ENCODE measurements at regions not wholly inside any gene's neighbourhood (a gene's known extent, or its start where the extent isn't known, plus 50 kb on each side); places are given as distances from the start of the nearest gene placed in this dataset.
"Not testable (repeated sequence)": the region's sequence is repeated elsewhere in the genome, so short reads cannot be mapped to it uniquely, and the experiment has no call there.

DNA sequence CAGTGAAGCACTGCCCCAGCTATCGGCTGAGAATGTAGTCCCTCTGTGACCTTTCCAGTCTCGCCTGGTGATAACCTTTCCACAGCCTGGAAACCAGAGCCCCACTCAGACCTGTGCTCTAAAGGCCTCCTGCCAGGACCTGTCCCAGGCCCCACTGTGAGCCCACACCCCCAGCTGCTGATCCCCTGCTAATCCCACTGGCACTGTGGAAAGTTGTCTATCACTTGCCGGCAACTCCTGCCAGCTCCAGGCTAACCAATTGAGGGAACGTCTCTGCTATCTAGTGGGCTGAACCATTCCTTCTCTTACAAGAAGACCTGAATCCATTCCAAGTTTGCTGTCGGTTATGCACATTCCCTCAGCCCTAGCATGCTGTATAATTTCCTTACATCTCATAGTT lies 328.2 kb downstream of the FAM181B start:
- DNase-seq: no peak
- Mint-ChIP-seq H3K27ac (no peak overlapping the region), H3K27me3 (ENCODE audit: low read depth) (no peaks in the 10 kb centered on the region), H3K4me3 (no peak overlapping the region), H3K4me1 (ENCODE audit: low read depth) (no peaks in the 10 kb centered on the region), H3K36me3 (ENCODE audit: low read depth) (no peaks in the 10 kb centered on the region), H3K9me3 (peaks cover 5% of the 10 kb centered on the region)
- intact Hi-C loops (cut with micrococcal nuclease): no loop called here
- CTCF ChIA-PET: no interaction called here

DNA sequence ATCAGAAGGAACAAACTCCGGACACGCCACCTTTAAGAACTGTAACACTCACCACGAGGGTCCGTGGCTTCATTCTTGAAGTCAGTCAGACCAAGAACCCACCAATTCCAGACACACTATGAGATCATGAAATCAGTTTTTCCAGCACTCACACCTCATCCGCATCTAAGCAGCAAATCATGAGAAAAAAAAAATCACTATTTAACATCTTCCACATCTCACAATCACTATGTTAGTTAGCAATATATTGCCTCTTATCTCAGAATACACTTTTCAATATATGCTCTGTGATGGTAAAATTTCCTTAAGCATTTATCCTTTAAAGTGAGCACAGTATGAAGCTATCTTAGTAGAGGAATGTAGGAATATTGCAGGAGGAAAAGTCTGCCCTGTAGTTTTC lies 328.7 kb downstream of the FAM181B start:
- H3K36me3 Mint-ChIP-seq (ENCODE audit: low read depth): no peaks in the 10 kb centered on the region
- H3K9me3 Mint-ChIP-seq: peaks cover 5% of the 10 kb centered on the region
- CTCF ChIA-PET: no interaction called here
- intact Hi-C loops (cut with micrococcal nuclease): no loop called here
- DNase-seq: no peak
- H3K4me3 Mint-ChIP-seq: no peak overlapping the region
- no peak overlapping the region for H3K27ac Mint-ChIP-seq
- H3K27me3 Mint-ChIP-seq (ENCODE audit: low read depth): no peaks in the 10 kb centered on the region
- H3K4me1 Mint-ChIP-seq (ENCODE audit: low read depth): no peaks in the 10 kb centered on the region

DNA sequence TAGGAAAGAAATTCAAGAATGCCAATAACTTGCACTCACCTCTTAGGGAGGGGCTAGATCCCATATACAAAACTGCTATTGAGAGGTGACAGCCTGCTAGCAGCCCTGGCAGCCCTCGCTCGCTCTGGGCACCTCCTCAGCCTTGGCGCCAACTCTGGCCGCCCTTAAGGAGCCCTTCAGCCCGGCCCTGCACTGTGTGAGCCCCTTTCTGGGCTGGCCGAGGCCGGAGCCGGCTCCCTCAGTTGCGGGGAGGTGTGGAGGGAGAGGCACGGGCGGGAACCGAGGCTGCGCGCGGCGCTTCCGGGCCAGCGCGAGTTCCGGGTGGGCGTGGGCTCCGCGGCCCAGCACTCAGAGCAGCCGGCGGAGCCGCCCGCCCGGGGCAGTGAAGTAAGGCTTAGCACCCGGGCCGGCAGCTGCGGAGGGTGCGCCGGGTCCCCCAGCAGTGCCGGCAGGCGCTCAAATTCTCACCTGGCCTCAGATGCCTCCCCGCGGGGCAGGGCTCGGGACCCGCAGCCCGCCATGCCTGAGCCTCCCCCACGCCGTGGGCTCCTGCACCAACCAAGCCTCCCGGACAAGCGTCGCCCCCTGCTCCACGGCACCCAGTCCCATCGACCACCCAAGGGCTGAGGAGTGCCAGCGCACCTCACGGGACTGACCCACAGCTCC lies 329.9 kb downstream of the FAM181B start:
- intact Hi-C loops (cut with micrococcal nuclease): no loop called here
- CTCF ChIA-PET: no interaction called here

DNA sequence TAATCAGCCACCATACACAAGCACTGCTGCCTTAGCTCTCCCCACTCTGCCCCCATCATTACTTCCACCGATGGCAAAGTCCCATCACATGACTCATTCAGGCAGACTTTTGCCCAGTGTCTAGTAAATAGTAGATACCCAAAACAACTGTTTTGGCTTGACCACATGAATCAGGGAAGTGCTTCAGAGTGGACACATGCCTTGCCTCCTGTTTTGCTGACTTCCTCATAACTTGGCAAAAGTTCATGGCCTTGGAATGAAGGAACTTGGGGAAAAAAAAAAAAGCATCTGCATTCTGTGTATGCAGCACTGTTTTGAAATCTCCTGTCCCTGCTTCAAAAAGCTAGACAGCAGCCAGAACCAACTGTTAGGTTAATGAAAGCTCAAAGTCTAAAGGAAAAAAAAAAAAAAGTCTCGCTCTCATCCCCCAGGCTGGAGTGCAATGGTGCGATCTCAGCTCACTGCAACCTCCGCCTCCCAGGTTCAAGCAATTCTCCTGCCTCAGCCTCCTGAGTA lies 335.3 kb downstream of the FAM181B start:
- CTCF ChIA-PET: no interaction called here
- no peaks in the 10 kb centered on the region for H3K27me3 Mint-ChIP-seq (ENCODE audit: low read depth)
- no peak overlapping the region for H3K27ac Mint-ChIP-seq
- no peak overlapping the region for H3K4me3 Mint-ChIP-seq
- H3K4me1 Mint-ChIP-seq (ENCODE audit: low read depth): no peaks in the 10 kb centered on the region
- intact Hi-C loops (cut with micrococcal nuclease): no loop called here
- H3K36me3 Mint-ChIP-seq (ENCODE audit: low read depth): no peaks in the 10 kb centered on the region
- no peaks in the 10 kb centered on the region for H3K9me3 Mint-ChIP-seq
- no peak for DNase-seq

More for the DNA sequence above, 329.9 kb downstream of the FAM181B start:
- no peak overlapping the region for H3K27ac Mint-ChIP-seq
- H3K36me3 Mint-ChIP-seq (ENCODE audit: low read depth): no peaks in the 10 kb centered on the region
- no peaks in the 10 kb centered on the region for H3K27me3 Mint-ChIP-seq (ENCODE audit: low read depth)
- peaks cover 5% of the 10 kb centered on the region for H3K9me3 Mint-ChIP-seq
- no peak for DNase-seq
- no peak overlapping the region for H3K4me3 Mint-ChIP-seq
- H3K4me1 Mint-ChIP-seq (ENCODE audit: low read depth): no peaks in the 10 kb centered on the region

DNA sequence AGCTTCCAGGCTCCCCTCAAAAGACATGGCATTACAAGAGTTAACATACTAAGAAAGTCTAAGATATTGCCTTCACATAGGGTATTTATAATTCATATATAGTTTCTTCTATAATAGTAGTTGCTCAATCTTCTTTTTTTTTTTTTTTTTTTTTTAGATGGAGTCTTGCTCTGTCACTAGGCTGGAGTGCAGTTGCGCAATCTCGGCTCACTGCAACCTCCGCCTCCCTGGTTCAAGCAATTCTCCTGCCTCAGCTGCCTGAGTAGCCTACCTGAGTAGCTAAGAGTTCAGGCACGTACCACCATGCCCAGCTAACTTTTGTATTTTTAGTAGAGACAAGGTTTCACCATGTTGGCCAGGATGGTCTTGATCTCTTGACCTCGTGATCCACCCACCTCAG lies 337.0 kb downstream of the FAM181B start:
- H3K27ac Mint-ChIP-seq; CTCF ChIA-PET; H3K36me3 Mint-ChIP-seq (ENCODE audit: low read depth); intact Hi-C loops (cut with micrococcal nuclease); H3K4me3 Mint-ChIP-seq; DNase-seq; H3K4me1 Mint-ChIP-seq (ENCODE audit: low read depth); H3K27me3 Mint-ChIP-seq (ENCODE audit: low read depth); H3K9me3 Mint-ChIP-seq: not testable (repeated sequence)

DNA sequence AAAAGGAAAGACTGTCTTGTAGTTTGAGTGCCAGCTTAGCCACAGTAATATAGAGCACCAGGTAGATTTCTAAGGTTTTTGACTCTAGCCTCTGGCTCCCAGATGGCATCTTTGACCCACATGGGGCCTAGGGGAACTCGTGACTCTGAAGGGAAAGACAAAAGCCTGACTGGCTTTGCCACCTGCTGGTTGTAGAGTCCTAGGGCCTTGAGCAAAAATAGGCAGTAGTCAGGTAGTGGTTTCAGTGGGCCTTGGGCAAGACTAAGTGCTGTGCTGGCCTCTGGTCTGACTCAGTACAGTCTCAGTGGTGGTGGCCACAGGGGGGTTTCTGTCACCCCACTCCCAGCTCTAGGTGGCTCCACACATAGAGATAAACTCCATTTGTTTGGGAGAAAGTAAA lies 349.4 kb downstream of the FAM181B start:
- Mint-ChIP-seq H3K36me3 (ENCODE audit: low read depth) (no peaks in the 10 kb centered on the region), H3K27me3 (ENCODE audit: low read depth) (no peaks in the 10 kb centered on the region), H3K9me3 (no peaks in the 10 kb centered on the region), H3K27ac (no peak overlapping the region), H3K4me3 (no peak overlapping the region), H3K4me1 (ENCODE audit: low read depth) (no peaks in the 10 kb centered on the region)
- CTCF ChIA-PET: no interaction called here
- intact Hi-C loops (cut with micrococcal nuclease): no loop called here
- no peak for DNase-seq

DNA sequence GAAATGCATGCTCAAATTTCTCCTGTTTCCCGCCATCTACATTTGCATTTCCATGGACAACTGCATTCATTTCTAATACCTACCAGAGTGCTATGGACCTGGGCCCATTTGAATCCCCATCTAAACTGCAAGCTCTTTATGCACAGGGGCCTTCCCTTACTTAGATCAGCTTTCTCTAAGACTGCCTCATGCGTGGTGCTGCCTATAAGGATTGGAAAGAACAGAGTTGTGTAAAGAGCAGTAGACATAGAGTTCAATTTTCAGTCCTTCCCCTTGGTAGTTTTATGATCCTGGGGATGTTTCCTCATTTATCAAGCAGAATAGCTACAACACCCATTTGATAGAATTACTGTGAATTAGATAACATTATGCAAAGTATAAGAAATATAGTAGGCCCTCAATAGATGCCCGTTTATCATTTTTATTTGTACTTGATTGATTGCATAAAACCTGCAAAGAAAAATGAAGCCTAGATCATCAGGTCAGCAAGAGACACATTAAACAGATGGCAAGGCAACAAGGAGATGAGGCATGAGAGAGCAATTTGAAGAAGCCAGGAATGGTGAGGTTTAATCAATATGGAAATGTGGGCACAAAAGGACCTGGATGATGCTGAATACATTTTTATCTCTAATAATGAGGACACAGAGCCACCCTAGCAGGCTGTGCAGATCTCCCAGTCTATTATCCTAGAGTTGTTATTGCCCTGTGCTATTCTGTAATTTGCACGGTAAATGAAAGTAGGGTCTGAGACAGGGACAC lies 359.7 kb downstream of the FAM181B start:
- Mint-ChIP-seq H3K27me3 (ENCODE audit: low read depth) (no peaks in the 10 kb centered on the region), H3K36me3 (ENCODE audit: low read depth) (no peaks in the 10 kb centered on the region), H3K27ac (no peak overlapping the region), H3K9me3 (peaks cover 2% of the 10 kb centered on the region), H3K4me1 (ENCODE audit: low read depth) (no peaks in the 10 kb centered on the region), H3K4me3 (no peak overlapping the region)
- CTCF ChIA-PET: no interaction called here
- DNase-seq: no peak
- intact Hi-C loops (cut with micrococcal nuclease): no loop called here

DNA sequence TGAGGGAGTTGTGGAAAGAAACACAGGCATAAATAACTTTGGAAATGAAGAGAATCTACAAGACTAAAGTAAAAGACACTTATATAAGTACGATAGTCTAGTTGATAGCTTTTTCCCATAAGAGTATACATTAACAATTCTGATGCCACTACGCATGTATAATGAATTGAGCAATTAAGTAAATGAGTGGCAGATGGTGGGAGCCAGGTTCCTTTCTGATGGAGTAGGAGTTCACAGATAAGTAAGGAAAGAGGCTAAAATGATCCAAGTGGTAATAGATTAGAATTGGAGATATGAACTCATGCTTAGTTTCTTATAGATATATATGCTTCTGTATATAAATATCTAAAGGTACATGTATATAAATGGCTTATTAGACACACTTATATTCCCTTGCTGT lies 368.3 kb downstream of the FAM181B start:
- Mint-ChIP-seq H3K4me3 (no peak overlapping the region), H3K27me3 (ENCODE audit: low read depth) (no peaks in the 10 kb centered on the region), H3K9me3 (no peaks in the 10 kb centered on the region), H3K4me1 (ENCODE audit: low read depth) (no peaks in the 10 kb centered on the region), H3K36me3 (ENCODE audit: low read depth) (no peaks in the 10 kb centered on the region), H3K27ac (no peak overlapping the region)
- CTCF ChIA-PET: no interaction called here
- DNase-seq: no peak
- intact Hi-C loops (cut with micrococcal nuclease): no loop called here

DNA sequence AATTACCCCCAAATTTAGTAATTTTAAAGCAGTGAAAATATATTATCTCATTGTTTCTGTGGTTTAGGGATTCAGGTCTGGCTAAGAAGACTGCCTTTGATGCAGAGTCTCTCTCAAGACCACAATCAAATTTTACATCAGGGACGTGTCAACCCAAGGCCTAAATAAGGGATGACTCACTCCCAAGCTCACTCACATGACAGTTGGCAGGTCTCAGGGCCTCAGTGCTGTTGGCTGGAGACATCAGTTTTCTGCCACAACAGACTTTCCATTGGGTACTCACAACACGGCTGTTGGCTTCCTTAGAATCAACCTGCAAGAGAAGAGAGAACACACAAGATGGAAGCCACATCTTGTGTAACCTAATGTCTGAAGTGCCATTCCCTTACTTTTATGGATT lies 377.3 kb downstream of the FAM181B start:
- no peak for DNase-seq
- H3K9me3 Mint-ChIP-seq: peaks cover 3% of the 10 kb centered on the region
- intact Hi-C loops (cut with micrococcal nuclease): no loop called here
- CTCF ChIA-PET: no interaction called here
- H3K27ac Mint-ChIP-seq: no peak overlapping the region
- H3K4me3 Mint-ChIP-seq: no peak overlapping the region
- no peaks in the 10 kb centered on the region for H3K36me3 Mint-ChIP-seq (ENCODE audit: low read depth)
- H3K27me3 Mint-ChIP-seq (ENCODE audit: low read depth): no peaks in the 10 kb centered on the region
- no peaks in the 10 kb centered on the region for H3K4me1 Mint-ChIP-seq (ENCODE audit: low read depth)

DNA sequence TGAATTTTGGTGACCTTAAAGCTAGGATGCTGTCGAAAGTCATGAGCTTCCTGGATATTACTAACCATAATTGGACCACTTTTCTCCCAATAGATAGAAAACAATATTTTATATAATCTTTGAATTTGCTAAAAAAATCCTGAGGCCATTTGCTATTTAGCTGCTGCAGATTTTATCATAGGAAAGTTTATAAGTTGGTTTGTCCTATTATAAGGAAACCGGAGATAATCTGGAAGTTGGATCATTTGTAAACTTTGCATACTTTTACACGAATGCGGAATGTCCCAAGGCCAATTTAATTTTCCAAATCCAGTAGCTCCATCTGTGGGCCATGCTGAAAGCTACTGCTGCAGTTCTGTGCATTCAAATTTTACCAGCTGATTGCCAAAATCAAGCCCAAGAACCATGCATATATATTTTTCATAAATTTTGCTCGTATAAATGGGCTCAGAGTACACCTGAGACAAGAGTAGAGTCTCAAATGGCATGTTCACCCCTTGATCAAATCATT lies 378.3 kb downstream of the FAM181B start:
- intact Hi-C loops (cut with micrococcal nuclease): no loop called here
- no peak overlapping the region for H3K27ac Mint-ChIP-seq
- DNase-seq: no peak
- H3K4me1 Mint-ChIP-seq (ENCODE audit: low read depth): no peaks in the 10 kb centered on the region
- H3K4me3 Mint-ChIP-seq: no peak overlapping the region
- H3K9me3 Mint-ChIP-seq: peaks cover 3% of the 10 kb centered on the region
- H3K36me3 Mint-ChIP-seq (ENCODE audit: low read depth): no peaks in the 10 kb centered on the region
- no peaks in the 10 kb centered on the region for H3K27me3 Mint-ChIP-seq (ENCODE audit: low read depth)
- CTCF ChIA-PET: no interaction called here

DNA sequence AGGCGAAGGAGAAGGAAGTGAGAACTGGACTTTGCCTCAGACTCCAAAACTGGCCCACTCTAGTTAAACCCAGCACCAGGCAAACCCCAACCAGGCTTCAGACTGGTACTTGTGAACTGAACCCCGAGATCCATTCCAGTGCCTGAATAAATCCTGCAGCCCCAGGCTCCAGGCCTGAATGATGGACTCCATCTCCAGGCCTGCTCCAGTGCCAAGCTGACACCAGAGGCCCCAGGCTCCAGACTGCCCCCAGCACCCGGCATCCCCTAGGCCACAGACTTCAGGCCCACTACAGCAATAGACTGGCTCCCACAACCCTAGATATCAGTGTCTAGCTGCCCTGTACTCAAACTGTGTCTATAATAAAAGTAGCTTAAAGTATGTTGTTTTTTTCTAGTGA lies 406.8 kb downstream of the FAM181B start:
- CTCF ChIA-PET: no interaction called here

DNA sequence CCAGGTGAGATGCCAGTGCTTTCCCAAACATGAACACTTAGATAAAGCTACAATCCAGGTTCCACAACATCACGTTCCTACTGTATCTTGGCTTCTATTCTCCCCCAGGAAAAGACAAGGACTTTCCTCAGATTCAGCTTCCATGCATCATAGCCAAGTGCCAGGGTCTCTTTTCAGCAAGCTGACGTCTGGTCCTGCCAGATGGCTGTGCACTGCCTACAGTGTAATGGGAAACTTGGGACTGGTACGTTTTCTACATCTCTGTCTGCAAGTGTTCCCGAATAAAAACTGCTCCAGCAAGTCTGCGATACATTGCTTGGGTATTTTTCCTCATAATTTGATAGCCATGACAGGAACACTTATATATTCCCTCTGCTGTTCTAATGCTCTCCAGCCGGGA lies 412.5 kb downstream of the FAM181B start:
- Mint-ChIP-seq H3K4me1 (ENCODE audit: low read depth) (no peaks in the 10 kb centered on the region), H3K4me3 (no peak overlapping the region), H3K9me3 (no peaks in the 10 kb centered on the region), H3K36me3 (ENCODE audit: low read depth) (no peaks in the 10 kb centered on the region), H3K27ac (no peak overlapping the region), H3K27me3 (ENCODE audit: low read depth) (peaks cover 2% of the 10 kb centered on the region)
- CTCF ChIA-PET: interaction anchor here (0.5 to 0.6 kb wide), 2 partner anchors 83 to 978 kb away, joined by 3 to 4 read pairs; no protein-coding TSS in a partner anchor
- intact Hi-C loops (cut with micrococcal nuclease): no loop called here
- DNase-seq: no peak

More for the DNA sequence above, 406.8 kb downstream of the FAM181B start:
- no peaks in the 10 kb centered on the region for H3K9me3 Mint-ChIP-seq
- intact Hi-C loops (cut with micrococcal nuclease): no loop called here
- no peaks in the 10 kb centered on the region for H3K36me3 Mint-ChIP-seq (ENCODE audit: low read depth)
- no peaks in the 10 kb centered on the region for H3K27me3 Mint-ChIP-seq (ENCODE audit: low read depth)
- no peak overlapping the region for H3K4me3 Mint-ChIP-seq
- H3K4me1 Mint-ChIP-seq (ENCODE audit: low read depth): no peaks in the 10 kb centered on the region
- DNase-seq: no peak
- H3K27ac Mint-ChIP-seq: no peak overlapping the region

DNA sequence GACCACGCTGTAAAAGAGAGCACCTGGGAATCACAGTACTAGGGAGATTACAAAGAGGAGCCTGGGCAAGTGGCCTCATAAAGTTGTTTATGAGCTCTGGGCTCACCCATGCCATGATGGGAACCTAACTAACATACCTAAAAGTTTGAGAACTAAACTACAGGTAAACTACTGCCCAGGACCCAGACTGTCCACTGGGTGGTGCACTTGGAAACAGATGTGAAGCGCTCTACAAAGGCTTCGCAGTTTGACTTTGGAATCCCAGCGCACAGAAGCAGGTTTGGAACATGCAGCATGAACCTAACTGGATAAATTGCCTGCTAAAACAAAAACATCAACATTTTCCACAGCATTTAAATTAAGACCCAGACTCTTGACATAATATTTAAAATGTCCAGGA lies 418.6 kb downstream of the FAM181B start:
- Mint-ChIP-seq H3K4me1 (ENCODE audit: low read depth) (no peaks in the 10 kb centered on the region), H3K9me3 (no peaks in the 10 kb centered on the region), H3K27me3 (ENCODE audit: low read depth) (peaks cover 2% of the 10 kb centered on the region), H3K4me3 (no peak overlapping the region), H3K36me3 (ENCODE audit: low read depth) (no peaks in the 10 kb centered on the region), H3K27ac (no peak overlapping the region)
- intact Hi-C loops (cut with micrococcal nuclease): loop anchor here (1.0 kb wide), 1 partner anchor 380 kb away; no protein-coding TSS in a partner anchor
- DNase-seq: peak; percentile 30
- CTCF ChIA-PET: interaction anchor here (0.6 kb wide), 1 partner anchor 380 kb away, joined by 3 read pairs; no protein-coding TSS in a partner anchor
